Omental fat pad (tissue), 3 donors: ENCODE measurements at regions not wholly inside any gene's neighbourhood (a gene's known extent, or its start where the extent isn't known, plus 50 kb on each side); places are given as distances from the start of the nearest gene placed in this dataset.

Experiments
- ATAC-seq: fragments of 150-250 bp; one replicate; pipeline ENCODE4 v1.9.1; 2016; ENCODE audit warnings: mild to moderate bottlenecking, moderate library complexity; ENCODE audit not compliant: low FRiP score
- DNase-seq: peaks from one replicate; pipeline ENCODE4 v3.0.0-alpha.2; 2019; ENCODE audit warnings: low spot score
- TF ChIP-seq, protein P1 (sequence below), 3 donors: fragments of 450-650 bp; IDR thresholded peaks; one replicate each; pipeline ENCODE4 v1.5.1; 2016 to 2017; ENCODE audit warnings: antibody characterized with exemption in 3 of 3, mild to moderate bottlenecking in 3 of 3, moderate library complexity in 2 of 3

DNA sequence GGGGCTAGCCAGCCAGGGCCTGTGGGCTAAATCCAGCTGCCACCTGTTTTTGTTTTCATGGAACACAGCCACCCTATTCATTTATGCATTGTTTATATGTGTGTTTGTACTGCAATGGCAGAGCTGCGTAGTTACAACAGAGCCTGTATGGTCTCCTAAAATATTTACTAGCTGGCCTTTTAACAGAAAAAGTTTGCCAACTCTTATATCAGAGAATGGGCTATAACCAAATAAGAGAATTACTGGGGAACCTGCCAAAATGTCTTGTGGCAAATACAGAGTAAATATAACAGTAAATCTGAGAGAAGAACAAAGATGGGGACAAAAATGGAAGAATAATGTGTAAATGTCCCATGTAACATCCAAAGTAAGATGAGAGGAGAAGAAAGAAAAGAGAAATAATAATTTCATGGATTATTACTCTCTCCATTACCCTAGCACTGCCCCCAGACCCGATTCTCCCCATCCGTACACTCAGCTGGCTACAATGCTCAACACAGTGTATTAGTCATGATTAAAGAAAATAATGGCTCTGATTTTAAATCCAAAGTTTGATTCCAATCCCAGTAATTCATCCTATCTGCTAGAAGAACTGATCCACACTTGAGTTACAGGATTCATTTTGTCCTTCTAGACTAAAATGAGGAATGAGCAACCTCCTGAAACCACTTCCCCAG is 249.3 kb downstream of the LRATD1 start:
- ATAC-seq (no peak), DNase-seq (no peak)
- TF ChIP-seq, protein P1, sequence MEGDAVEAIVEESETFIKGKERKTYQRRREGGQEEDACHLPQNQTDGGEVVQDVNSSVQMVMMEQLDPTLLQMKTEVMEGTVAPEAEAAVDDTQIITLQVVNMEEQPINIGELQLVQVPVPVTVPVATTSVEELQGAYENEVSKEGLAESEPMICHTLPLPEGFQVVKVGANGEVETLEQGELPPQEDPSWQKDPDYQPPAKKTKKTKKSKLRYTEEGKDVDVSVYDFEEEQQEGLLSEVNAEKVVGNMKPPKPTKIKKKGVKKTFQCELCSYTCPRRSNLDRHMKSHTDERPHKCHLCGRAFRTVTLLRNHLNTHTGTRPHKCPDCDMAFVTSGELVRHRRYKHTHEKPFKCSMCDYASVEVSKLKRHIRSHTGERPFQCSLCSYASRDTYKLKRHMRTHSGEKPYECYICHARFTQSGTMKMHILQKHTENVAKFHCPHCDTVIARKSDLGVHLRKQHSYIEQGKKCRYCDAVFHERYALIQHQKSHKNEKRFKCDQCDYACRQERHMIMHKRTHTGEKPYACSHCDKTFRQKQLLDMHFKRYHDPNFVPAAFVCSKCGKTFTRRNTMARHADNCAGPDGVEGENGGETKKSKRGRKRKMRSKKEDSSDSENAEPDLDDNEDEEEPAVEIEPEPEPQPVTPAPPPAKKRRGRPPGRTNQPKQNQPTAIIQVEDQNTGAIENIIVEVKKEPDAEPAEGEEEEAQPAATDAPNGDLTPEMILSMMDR (IDR thresholded peaks at IDR 0.05): no peak

DNA sequence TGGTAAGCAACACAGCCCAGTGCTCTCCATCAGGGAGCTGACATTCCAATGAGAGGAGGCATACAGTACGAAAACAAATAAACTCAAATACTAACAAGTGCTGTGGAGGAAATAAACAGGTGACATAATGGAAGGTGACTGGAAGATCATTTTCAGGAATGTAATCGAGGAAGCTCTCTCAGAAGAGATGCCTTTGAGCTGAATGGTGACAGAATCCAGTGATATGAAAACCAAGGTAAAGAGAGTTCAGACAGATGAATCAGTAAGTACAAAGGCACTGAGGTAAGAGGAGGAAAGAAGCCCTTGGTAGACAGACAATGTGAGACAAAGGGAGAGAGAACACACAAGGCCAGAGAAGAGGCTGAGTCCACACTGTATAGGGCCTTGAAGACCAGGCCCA is 252.1 kb downstream of the LRATD1 start:
- TF ChIP-seq, protein P1 (IDR thresholded peaks at IDR 0.05): no peak
- no peak for ATAC-seq
- no peak for DNase-seq

DNA sequence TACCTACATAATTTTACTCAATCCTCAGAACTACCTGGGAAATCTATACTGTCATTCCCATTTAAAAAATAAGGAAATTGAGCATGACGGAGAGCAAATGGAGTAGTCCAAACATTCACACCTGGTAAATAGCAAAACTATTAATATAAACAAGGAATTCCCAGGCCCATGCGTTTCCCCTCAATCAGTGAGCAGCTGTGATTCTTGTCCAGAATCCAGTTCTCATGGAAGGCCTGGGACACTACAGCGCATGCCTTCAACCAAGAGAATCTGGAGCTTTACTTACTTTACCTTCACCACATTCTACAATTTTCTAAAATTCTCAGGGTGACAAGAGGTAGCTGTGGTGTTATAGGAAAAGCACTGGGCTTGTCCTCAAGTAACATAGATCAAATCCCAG is 259.0 kb downstream of the LRATD1 start:
- DNase-seq (no peak), ATAC-seq (no peak)
- TF ChIP-seq, protein P1 (IDR thresholded peaks at IDR 0.05): no peak

DNA sequence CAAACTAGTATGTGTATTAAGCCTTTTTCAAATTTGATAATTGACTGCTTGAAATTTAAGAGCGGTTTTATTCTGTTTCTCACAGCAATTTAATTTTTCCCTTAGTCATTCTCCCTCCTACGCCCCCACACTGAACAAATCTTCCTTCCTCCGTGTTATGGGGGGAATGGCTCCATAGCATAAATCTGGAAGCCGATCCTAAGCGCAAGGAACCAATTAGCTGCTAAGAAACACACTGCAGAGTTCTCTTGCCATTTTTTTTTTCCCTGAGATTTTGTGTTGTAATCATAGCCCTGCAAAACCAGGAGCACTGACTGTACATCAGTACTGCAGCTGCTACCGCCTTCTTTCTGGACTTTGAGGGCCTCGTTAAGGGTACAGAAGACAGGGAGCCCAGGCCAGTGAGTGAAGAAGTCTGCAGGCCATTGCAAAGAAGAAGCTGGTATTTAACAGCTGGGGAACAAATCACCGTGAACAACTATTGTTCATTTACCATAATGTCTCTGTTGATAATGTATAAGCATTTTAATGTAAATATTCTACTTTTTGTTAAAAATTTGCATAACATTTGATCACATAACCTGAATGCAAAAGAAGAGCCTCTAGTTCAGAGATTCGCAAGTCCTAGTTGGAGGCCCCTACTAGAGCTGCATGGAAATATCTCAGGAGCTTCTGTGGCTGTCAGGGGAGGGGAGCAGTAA is 264.0 kb downstream of the LRATD1 start:
- TF ChIP-seq, protein P1 (IDR thresholded peaks at IDR 0.05): no peak
- no peak for ATAC-seq
- no peak for DNase-seq

DNA sequence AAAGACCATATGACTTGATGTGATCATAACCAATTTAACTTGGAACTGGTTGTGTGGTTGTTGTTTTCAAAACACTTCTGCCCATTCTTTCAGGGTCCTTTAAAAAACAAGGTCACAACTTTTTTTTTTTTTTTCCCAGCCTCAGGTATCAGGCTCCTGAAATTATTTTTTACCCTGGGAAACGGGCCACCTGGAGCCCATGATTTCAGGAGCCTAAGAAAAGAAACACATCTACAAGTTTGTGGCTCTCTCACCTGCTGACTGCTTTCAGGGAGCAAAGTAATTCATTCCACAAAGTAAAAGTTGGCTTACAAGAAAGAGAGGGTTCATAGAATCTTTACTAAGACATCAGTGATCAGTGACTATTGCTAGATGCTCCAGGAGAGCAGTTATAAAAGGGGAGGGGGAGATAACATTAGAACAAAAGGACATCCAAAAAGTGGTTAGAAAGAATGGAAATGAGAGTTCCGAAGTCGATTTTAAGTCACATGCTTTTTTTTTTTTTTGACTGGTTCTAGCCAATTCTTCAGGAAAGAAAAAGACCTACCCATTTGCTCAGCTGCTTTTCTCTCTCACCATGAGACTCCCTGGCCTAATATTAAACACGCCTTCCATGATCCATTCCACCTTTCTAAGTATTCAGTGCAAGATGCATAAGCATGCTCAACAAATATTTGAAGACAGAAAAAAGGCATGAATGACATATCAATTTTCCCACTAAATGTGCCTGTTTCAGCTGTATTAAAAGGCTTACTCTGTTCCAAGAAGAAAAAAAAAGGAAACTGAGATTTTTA is 267.3 kb downstream of the LRATD1 start:
- DNase-seq: no peak
- TF ChIP-seq, protein P1 (IDR thresholded peaks at IDR 0.05): no peak
- no peak for ATAC-seq

DNA sequence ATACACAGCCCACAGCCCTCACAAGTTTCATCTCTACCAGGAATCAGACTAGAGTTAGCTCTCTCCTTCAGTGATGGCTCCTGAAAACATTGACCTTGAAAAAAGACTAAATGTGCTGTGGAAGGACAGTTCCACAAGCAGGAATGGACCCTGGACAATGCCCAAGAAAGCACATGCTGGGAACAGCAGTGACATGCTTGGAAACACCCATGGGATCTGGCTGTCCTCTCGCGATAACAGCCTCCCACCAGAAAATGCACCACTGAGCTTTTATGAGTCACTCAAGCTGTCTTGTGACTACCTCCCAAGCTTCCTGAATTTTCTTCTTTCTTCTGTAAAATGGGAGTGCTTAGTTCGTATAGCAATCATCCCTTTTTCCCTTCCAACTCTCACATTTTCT is 269.2 kb downstream of the LRATD1 start:
- ATAC-seq (no peak), DNase-seq (no peak)
- TF ChIP-seq, protein P1 (IDR thresholded peaks at IDR 0.05): no peak
